HCT116 (cell line): ENCODE measurements at regions not wholly inside any gene's neighbourhood (a gene's known extent, or its start where the extent isn't known, plus 50 kb on each side); places are given as distances from the start of the nearest gene placed in this dataset.
A peak's percentile ranks its signal among the peaks of the same experiment; 100 is the strongest.

Source experiments
- ATAC-seq: fragments of 200-7000 bp; cut with Tn5 transposase; 2 replicates; pipeline ENCODE4 v1.9.1; 2020; ENCODE audit warnings: mild to moderate bottlenecking, moderate library complexity
- BruUV-seq: library from RNA; stranded (reverse); fragments of 400-500 nt; replicated peaks from 2 replicates; lab custom pipeline; 2021; lab: Mats Ljungman, UMichigan
- CTCF ChIA-PET: fragments of 300-600 bp; sonication (Branson Sonifier 250); formaldehyde crosslinking; loops from one replicate; lab custom pipeline; 2021; ENCODE audit warnings: antibody characterized with exemption; lab: Charles Lee
- POLR2A ChIA-PET: fragments of 300-600, 350-600 bp; sonication (Branson Sonifier 250); formaldehyde crosslinking; loops from one replicate; lab custom pipeline; 2021; ENCODE audit warnings: antibody characterized with exemption; lab: Charles Lee
- RAD21 ChIA-PET, 2 experiments: fragments of 300-600 bp; sonication (Branson Sonifier 250); formaldehyde crosslinking; loops; one replicate each; lab custom pipeline; 2023; ENCODE audit warnings: low total read pairs in 2 of 2; ENCODE audit not compliant: uncharacterized antibody in 2 of 2, unreplicated experiment in 2 of 2, low non-redundant PET in 1 of 2; lab: Charles Lee
- DNase-seq: peaks from one replicate; pipeline ENCODE4 v3.0.0-alpha.2; 2010; ENCODE audit warnings: low read depth, low spot score
- H2AFZ ChIP-seq: fragments of 200-600 bp; shearing (Covaris generic), sonication (generic); 2 replicates; pipeline ENCODE4 v1.6.1; 2017; ENCODE audit warnings: low read depth, mixed run types, mixed read lengths, antibody characterized with exemption, low read length; ENCODE audit not compliant: poor library complexity, severe bottlenecking
- H3K27ac ChIP-seq: 2 replicates; pipeline ENCODE4 v1.5.1; 2012; ENCODE audit warnings: low read depth, low read length
- H3K27me3 ChIP-seq: fragments of 200-600 bp; sonication (generic); 2 replicates; pipeline ENCODE4 v1.6.1; 2016; ENCODE audit warnings: mixed run types, low read length, mixed read lengths; ENCODE audit not compliant: insufficient read depth
- H3K36me3 ChIP-seq, 2 experiments: fragments of 200-500 bp in 1 of 2; fragments of 200-600 bp in 1 of 2; sonication (Bioruptor generic) in 1 of 2; sonication (generic) in 1 of 2; 2 replicates each; pipeline versions ENCODE4 v1.5.1 to v1.6.1; 2014 to 2016; ENCODE audit warnings: low read length in 2 of 2, inconsistent platforms in 1 of 2, mixed read lengths in 1 of 2, mixed run types in 1 of 2; ENCODE audit not compliant: insufficient read depth in 2 of 2, control insufficient read depth in 1 of 2
- H3K4me1 ChIP-seq, 2 experiments: fragments of 200-600 bp in 1 of 2; sonication (generic) in 1 of 2; 2 replicates each; pipeline versions ENCODE4 v1.5.1 to v1.6.1; 2012 to 2017; ENCODE audit warnings: low read length in 2 of 2, inconsistent platforms in 1 of 2, mild to moderate bottlenecking in 1 of 2, mixed read lengths in 1 of 2, mixed run types in 1 of 2, moderate library complexity in 1 of 2; ENCODE audit not compliant: insufficient read depth in 2 of 2, control insufficient read depth in 1 of 2
- H3K4me2 ChIP-seq: fragments of 200-600 bp; sonication (generic); 2 replicates; pipeline ENCODE4 v1.6.1; 2017; ENCODE audit warnings: mixed run types, low read length, mixed read lengths
- H3K4me3 ChIP-seq, 2 experiments: fragments of 200-600 bp in 1 of 2; sonication (generic) in 1 of 2; replicated peaks in 1 of 2; 2 replicates each; pipeline ENCODE4 v1.5.1; 2011 to 2016; ENCODE audit warnings: low read length in 2 of 2, control low read depth in 1 of 2, low read depth in 1 of 2, mild to moderate bottlenecking in 1 of 2, mixed read lengths in 1 of 2, mixed run types in 1 of 2
- H3K79me2 ChIP-seq: fragments of 200-600 bp; sonication (generic); 2 replicates; pipeline ENCODE4 v1.6.1; 2017; ENCODE audit warnings: mild to moderate bottlenecking, mixed run types, low read length, moderate library complexity, mixed read lengths; ENCODE audit not compliant: insufficient read depth
- H3K9ac ChIP-seq: fragments of 200-600 bp; sonication (generic); 2 replicates; pipeline ENCODE4 v1.6.1; 2016; ENCODE audit warnings: low read length, mixed read lengths
- H3K9me2 ChIP-seq: fragments of 200-600 bp; sonication (generic), shearing (Covaris generic); 2 replicates; pipeline ENCODE4 v1.6.1; 2017; ENCODE audit warnings: mixed run types, mild to moderate bottlenecking, moderate library complexity; ENCODE audit not compliant: insufficient read depth
- H3K9me3 ChIP-seq, 2 experiments: fragments of 200-500 bp in 1 of 2; fragments of 200-600 bp in 1 of 2; sonication (Bioruptor generic) in 1 of 2; sonication (generic) in 1 of 2; 2 replicates each; pipeline ENCODE4 v1.6.1; 2014 to 2017; ENCODE audit warnings: low read length in 2 of 2, mixed read lengths in 2 of 2, inconsistent platforms in 1 of 2, low read depth in 1 of 2, mild to moderate bottlenecking in 1 of 2, mixed run types in 1 of 2, moderate library complexity in 1 of 2; ENCODE audit not compliant: control insufficient read depth in 1 of 2, insufficient read depth in 1 of 2
- H4K20me1 ChIP-seq: fragments of 200-600 bp; sonication (generic), shearing (Covaris generic); 2 replicates; pipeline ENCODE4 v1.6.1; 2017; ENCODE audit warnings: mixed run types, mild to moderate bottlenecking, moderate library complexity; ENCODE audit not compliant: insufficient read depth
- ATF3 ChIP-seq: IDR thresholded peaks from 2 replicates; pipeline ENCODE4 v1.6.1; 2012
- CEBPB ChIP-seq: IDR thresholded peaks from 2 replicates; pipeline ENCODE4 v1.6.1; 2012; ENCODE audit warnings: low read depth
- EZH2 ChIP-seq: fragments of 200-600 bp; sonication (generic); IDR thresholded peaks from 2 replicates; pipeline ENCODE4 v1.6.1; 2017; ENCODE audit warnings: antibody characterized with exemption, mixed run types
- JUND ChIP-seq: IDR thresholded peaks from 2 replicates; pipeline ENCODE4 v1.6.1; 2012
- RAD21 ChIP-seq: IDR thresholded peaks from 2 replicates; pipeline ENCODE4 v1.6.1; 2012; ENCODE audit warnings: low read depth, mild to moderate bottlenecking
- SIN3A ChIP-seq: IDR thresholded peaks from 2 replicates; pipeline ENCODE4 v1.6.1; 2012; ENCODE audit warnings: low read depth
- SP1 ChIP-seq: IDR thresholded peaks from 2 replicates; pipeline ENCODE4 v1.6.1; 2012; ENCODE audit warnings: low read depth
- YY1 ChIP-seq: IDR thresholded peaks from 2 replicates; pipeline ENCODE4 v1.6.1; 2011; ENCODE audit warnings: low read length, low read depth, moderate library complexity, mild to moderate bottlenecking; ENCODE audit not compliant: insufficient replicate concordance; ENCODE audit errors: extremely low read depth
- intact Hi-C: fragments of 100-400 bp; cut with micrococcal nuclease; formaldehyde crosslinking; loops from 2 replicates; pipeline ENCODE4 v1.10.0; 2022

- H3K9ac ChIP-seq: no peak overlapping the region
- H3K4me1 ChIP-seq: no peaks in the 10 kb centered on the region
- BruUV-seq: no TSS peak
- no peaks in the 10 kb centered on the region for H3K9me2 ChIP-seq
- H3K9me3 ChIP-seq: no peaks in the 10 kb centered on the region
- intact Hi-C loops: no loop called here
- no peak overlapping the region for H2AFZ ChIP-seq
- RAD21 ChIA-PET: no interaction called here
- H3K27ac ChIP-seq: no peak overlapping the region
- ATAC-seq (no peak), DNase-seq (no peak)
- POLR2A ChIA-PET: no interaction called here
- H3K36me3 ChIP-seq: no peaks in the 10 kb centered on the region
- H3K79me2 ChIP-seq: no peaks in the 10 kb centered on the region
- no peak overlapping the region for H3K4me2 ChIP-seq
- CTCF ChIA-PET: no interaction called here
- TF ChIP-seq YY1 (no peak), EZH2 (no peak), SP1 (no peak), SIN3A (no peak), ATF3 (no peak), CEBPB (no peak)
- H3K4me3 ChIP-seq: no peak overlapping the region
- no peaks in the 10 kb centered on the region for H3K27me3 ChIP-seq
- no peaks in the 10 kb centered on the region for H4K20me1 ChIP-seq
Observed at GRCh38 chr5:81893961-81894360, 77.9 kb upstream of the ATG10 start.

GRCh38 chr5:81884871-81885270, 87.0 kb upstream of the ATG10 start:
- CTCF ChIA-PET: no interaction called here
- Histone ChIP-seq H2AFZ (no peak overlapping the region), H3K4me3 (no peak overlapping the region), H3K9me3 (no peaks in the 10 kb centered on the region), H3K4me2 (no peak overlapping the region), H4K20me1 (no peaks in the 10 kb centered on the region), H3K9me2 (no peaks in the 10 kb centered on the region), H3K4me1 (no peaks in the 10 kb centered on the region), H3K9ac (no peak overlapping the region), H3K79me2 (no peaks in the 10 kb centered on the region), H3K36me3 (no peaks in the 10 kb centered on the region), H3K27me3 (no peaks in the 10 kb centered on the region), H3K27ac (no peak overlapping the region)
- ATAC-seq (no peak), DNase-seq (no peak)
- no TSS peak for BruUV-seq
- POLR2A ChIA-PET: no interaction called here
- RAD21 ChIA-PET: no interaction called here
- TF ChIP-seq RAD21 (0 out of 2 replicates have a peak, but pooled peaks have one; percentile 13), JUND (no peak)
- intact Hi-C loops: no loop called here
